HL-60/S4 (cell line): ENCODE measurements at regions not wholly inside any gene's neighbourhood (a gene's known extent, or its start where the extent isn't known, plus 50 kb on each side); places are given as distances from the start of the nearest gene placed in this dataset.

Experiments
- in situ Hi-C: fragments of 300-500 bp; cut with MboI; formaldehyde crosslinking; loops from 2 replicates; pipeline ENCODE4 v1.14.3; 2022; ENCODE audit warnings: low sequenced_read_pairs

DNA sequence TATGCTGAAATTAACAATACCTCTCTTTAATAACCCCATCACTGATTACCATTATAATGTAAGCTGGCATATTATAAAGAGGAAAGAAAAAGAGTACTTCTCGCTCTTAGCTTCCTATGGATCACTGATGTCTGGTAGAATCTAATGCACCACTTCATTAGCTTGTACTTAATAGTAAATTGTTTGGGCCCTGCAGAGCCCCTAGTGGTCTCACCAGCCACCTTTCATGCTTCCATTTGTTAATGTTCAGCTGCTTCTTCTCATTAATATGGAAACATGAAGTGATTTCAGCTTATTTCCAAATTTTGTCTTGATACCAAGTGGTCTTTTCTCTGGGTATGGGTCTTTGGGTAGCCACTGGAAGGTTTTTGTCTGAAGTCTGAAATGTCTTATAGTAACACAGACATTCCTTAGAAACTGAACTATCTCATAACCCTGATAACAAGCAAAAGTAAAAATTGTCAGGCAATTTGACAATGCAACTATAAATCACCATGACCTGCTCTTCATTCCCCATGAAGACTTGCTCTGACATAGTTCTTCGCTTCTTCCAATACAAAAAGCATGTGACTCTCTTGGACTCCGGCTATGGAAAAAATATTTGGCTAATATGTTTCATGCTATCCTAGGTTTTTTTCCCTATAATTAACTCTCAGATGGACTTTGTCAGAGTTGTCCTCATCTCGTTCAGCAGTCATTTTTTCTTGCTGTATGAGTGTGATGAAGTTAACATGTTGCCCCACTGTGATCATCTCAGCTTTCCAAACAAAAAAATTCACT lies 395.8 kb upstream of the MARCKS start:
- in situ Hi-C loops = no loop called here

DNA sequence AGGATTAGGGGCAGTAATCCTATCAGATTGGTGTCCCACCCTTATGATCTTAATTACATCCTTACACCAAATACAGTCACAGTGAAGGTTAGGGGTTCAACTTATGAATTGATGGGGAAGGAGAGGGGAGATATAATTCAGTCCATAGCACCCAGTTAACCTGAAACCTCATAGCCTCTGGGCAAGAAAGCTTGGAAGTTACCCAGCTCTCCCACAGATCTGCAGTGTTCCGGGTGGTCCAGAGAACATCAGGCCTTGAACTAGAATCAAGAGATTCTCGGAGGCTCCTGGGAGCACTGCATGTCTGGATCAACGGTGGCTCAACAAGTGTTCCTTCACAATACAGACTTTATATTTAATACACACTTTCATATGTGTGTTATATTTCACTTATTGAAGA lies 392.6 kb upstream of the MARCKS start:
- in situ Hi-C loops = no loop called here

DNA sequence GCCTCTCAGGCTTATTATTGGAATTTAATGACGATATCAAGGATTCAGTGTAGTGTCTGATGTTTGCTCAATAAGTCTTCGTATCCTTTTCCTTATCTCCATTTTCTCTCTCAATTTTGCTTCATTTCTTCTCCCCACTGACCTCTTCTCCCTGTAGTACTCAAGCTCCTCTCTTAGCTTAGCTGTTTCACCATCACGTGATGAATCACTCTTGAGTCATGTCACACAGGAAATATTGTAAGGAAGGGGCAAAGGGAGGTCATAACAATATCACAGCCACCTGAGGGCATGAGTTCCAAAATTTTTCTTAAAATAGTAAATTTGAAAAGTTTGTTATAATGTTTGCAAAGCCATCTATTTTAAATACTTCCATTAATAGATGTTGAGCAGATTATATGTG lies 392.2 kb upstream of the MARCKS start:
- in situ Hi-C loops = no loop called here

DNA sequence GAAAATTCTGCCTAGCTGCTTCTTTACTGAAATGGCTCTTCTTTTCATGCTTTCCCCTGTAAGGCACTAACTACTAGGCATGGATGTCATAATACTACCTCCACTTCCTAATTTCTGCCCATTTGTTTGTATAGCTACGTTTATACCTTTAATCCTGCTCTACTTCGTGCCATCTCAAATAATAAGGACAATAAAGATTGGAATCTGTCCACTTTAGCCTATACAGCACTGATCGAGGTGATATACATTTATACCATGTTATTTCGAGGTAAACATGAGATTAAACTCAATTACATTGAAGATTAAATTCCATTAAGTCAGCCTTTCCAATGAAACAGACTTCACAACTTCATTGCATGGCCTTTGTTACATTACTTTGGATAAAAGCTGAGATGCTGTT lies 390.6 kb upstream of the MARCKS start:
- in situ Hi-C loops = no loop called here

DNA sequence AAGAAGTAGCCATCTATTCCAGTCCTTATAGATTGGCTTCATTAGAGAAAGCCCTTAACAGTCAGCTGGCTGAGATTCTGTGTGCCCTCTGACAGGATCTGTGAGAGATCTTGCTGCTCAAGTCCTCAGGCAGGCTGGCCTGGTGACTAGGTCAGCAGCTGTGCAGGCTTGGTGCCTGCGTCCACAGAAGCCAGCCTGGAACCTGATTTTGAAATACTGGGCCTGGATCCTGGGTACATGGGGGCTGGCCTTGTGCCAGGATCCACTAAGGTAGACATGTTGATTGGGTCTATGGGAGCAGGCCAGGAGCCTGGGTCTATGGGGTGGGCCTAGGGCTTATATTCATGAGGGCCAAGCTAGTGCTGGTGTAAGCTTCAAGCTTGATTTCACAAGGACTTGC lies 381.8 kb upstream of the MARCKS start:
- in situ Hi-C loops = no loop called here

DNA sequence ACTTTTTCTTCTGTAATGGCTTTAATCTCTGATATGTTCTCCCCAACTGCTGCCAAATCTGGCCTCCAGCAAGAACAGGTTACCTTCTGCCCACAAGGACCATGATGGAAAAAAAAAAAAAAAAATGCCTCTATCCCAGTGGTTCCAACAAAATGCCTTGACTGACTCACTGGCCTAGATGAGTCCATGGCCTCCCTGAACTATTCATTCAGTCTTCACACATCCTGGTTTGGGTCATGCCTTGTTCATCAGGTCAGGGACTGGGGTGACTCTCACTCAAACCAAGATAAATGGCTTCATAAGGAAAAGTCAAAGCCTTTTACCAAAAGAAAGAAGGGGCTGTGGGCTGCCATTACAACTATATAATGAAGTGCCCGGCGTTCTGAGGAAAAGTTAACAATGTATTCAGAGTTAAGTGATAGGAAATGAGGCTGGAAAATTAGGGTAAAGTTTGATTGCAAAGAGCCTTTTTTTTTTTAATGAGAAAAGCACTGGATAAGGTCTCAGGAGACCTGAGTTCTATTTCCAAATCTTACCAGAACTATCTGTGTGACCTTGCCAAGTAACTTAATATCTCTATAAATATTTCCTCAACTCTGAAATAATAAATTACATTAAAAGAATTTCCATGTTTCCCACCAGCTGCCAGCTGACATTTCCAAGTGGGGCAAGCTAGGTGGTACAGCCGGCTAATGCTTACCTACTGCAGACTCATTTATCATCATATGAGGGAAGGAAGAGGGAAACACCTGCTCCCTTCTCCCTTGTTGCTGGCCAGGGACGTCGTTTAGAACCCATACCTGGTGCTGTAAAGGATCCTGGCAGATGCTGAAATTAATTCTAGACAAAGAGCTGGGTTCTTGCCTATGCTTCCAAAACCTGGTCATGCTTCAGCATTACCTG lies 380.0 kb upstream of the MARCKS start:
- in situ Hi-C loops = no loop called here

DNA sequence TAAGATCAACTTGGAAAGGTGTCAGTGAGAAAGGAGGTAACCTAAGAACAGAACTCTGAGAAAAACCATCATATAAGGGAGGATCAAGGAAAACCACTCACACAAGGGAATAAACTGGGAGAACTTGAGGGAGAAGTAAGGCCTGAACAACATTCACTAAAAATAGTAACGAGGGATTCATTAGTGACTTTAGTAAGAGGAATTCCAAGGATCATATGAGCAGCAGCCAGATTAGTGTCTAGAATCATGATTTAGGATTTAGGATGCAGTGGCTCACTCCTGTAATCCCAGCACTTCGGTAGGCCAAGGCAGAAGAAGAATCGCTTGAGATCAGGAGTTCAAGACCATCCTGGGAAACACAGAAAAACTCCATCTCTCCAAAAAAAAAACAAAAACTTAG lies 376.5 kb upstream of the MARCKS start:
- in situ Hi-C loops = no loop called here

DNA sequence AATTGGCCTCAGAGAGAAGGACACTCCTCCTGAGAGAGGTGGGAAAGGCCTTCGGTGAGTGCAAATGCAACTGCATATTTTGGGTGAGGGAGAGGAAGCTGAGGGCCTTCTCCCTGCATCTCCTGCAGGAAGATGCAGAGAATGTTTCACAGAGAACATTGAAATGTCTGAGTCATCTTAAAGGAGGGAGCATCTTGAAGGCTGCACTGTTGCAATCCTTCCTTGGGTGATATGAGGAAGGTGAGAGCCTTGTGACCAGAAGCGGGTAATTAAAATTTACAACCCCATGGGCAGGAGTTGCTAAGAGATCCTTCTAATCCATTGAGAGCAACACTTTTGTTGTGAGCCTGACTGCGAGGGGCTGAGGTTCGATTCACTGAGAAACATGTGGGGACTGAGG lies 375.7 kb upstream of the MARCKS start:
- in situ Hi-C loops = no loop called here

DNA sequence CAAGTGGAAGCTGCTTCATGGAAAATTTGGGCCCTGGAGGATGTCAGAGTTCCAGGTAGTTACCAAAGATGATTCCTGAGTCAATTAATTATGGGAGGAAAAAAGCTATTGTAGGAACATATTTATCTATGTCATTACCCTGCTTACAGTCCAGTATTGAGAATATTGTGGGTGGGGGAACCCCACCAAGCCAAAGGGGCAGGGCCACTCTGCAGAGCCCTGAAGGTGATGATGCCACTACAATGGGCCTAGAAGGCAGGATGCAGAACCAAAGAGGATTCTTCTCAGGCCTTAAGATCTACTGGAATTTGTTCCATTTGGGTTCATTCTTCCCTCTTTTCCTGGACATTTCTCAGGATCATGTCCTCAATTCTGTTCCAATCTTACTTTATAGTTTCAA lies 375.2 kb upstream of the MARCKS start:
- in situ Hi-C loops = no loop called here

DNA sequence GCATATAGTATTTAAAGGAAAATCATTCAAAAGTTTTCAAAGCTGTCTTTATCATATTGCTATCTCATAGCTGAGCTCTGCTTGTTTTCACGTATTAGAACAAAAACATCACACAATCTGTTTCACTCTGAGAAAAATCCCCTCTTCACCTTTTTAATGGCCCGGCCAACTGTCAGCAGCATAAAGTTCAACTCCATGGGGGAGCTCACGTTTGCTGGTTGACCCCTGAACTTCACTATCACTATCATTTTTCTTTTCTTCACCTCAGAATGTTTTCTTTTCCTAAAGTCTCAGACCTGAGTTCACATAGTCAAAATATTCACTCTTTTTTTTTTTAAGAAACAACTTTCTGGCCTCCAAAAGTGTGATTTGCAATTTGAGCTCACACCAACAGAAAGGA lies 374.4 kb upstream of the MARCKS start:
- in situ Hi-C loops = no loop called here

DNA sequence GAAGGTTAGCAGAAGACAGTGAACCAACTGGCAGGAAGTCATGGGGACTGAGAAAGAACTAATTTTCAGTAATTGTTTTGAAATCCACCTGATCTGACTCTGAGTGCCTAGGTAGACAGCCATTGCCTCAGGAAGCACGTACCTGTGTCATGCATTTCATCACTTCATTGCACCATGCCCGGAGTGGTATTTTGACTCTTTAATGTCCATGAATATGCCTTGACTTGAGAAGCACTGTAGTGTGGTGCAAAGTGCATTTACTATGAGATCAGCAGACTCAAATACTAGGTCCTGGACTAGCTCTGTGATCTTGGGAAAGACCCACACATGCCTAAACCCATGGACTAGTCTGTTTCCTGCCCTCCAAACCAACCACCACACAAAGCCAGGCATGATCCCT lies 370.9 kb upstream of the MARCKS start:
- in situ Hi-C loops = no loop called here

DNA sequence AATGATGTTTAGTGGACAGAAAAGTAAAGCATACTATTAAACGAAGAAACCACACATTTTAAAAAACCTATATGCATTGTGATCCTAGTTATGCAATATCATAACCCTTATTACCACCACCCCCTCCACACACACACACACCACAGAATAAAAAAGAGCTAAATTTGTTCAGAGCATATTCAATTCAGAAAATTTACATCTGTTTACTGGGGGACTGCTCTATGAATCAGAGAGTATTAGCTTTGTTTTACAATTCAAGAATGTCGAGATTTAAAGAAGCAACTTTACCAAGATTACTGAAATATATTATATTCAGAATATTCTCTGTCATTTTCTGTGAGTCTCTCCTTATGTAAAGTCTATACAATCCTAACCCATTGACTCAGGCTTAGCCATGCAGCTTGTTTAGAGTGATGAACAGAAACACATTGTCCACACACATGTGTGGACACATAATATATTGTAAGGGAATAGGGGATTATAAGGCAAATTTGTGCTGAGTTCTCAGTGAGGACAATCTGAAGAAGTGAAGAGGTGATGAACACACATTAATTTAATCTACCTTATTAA lies 369.6 kb upstream of the MARCKS start:
- in situ Hi-C loops = no loop called here

DNA sequence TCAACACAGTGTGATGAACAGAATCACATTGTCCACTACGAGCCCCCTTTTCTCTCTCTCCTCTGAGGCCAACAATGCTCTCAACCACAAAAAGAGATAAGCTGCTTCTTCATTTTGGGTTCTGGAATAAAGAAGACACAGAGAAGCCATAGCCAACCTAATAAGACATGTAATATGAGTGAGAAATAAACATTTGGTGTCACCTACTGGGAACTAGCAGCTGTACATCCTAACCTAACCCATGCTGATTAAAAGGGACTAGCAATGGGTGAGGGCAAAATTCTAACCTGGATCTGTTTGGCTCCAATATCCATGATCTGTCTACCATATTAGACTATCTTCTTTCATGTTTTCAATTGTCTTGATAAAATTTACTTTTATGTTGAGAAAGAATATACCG lies 369.1 kb upstream of the MARCKS start:
- in situ Hi-C loops = no loop called here

DNA sequence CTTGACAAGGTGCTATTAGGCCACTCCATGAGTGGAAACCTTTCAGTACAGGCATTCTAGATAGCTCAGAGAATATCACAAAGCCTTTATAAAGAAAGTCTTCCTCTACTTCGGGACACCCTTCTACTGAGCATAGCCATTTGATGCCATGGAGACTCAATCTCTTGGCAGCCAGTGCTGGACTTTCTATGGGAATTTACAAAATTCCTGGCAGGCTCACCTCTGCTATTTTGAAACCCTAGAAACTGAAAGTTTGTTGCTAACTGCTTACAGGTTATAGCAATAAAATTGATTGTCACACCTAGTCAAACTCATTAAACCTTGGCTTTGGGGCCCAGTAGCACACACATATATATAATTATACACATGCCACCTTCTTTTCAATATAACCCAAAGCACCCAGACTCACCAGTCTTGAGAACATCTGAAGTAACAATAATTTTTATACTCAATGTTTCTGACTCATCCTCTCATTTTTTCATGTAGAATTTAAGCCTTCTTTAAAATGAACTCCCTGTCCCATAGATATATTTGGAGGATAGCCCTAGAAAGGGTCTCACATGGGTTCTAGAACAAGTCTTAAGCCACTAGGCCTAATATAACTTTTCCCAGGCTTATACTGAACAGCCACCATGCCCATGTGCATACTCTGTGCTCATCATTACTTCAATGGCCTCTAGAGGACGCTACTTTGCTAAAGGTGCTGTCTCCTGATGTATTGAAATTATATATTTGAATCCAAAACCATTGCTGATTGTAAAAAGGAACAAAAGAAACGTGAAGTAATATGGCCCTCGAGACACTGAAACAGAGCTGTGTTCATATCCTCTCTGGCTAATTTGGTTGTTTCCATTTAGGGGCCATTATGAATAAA lies 368.1 kb upstream of the MARCKS start:
- in situ Hi-C loops = no loop called here

DNA sequence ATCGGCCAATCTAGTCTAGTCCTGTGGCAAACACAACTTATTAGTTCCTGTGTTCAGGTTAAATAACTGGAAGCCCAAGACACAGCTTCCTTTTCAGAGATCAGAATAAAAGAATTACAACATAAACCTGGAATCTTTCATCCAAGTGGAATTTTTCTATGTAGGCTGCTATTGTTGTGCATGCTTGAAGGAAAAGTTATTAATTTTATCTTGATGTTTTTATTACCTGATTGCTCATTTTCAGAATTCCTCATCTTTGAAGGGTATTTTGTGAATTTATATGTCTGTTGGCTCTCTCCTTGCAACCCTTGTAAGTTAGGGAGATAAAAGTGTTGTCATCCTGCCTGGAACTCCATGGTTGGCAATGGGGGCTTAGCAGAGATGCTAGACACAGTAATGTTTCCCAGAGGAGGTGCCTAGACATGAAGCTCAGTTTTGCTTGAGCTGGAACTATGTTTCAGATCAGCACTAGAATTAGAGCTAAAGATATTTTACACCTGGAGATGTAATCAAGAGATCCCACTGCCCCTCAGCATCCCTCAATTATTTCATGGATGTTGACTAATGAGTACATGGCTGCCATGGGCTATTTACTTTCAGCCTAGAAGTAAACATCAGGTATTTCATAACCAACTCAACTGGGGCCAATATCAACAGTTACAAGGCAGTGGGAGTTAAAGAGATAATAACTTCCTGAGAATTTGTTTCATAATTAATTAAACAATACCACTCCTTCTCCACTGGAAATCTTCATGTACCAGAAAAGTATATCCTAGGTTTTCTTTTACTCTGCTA lies 367.0 kb upstream of the MARCKS start:
- in situ Hi-C loops = no loop called here

DNA sequence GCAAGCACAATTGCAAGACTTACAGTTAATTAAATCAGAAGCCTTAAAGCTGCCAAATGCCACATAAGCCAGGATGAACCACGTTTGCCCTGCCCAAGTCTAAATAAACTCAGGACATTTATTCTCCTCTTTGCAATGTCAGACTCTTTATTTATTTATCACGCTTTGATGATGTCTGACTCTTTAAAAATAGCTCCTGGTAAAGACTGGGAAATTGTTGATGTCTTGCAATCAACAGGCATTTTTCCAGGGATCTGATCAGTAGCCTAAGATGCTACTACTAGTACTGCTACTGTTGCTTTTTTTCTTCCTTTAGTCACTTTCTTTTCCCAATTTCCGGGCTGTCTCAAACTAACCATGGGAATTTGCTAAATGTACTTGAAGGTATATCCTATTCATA lies 365.8 kb upstream of the MARCKS start:
- in situ Hi-C loops = no loop called here

DNA sequence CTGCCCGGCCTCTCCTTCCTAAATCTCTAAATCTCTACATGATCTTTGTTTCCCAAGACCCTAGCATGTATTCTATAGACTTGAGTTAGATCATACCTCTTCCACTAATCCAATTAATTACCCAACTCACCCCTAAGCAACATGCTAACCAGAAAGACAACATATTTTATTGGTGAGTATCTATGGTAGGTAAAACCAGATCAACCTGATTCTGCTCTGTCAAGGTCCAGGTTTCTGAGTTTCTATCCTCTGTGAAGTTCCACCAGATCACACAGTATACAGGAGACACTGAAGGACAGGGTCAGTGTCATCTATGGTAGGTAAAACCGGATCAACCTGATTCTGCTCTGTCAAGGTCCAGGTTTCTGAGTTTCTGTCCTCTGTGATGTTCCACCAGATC lies 363.2 kb upstream of the MARCKS start:
- in situ Hi-C loops = no loop called here

DNA sequence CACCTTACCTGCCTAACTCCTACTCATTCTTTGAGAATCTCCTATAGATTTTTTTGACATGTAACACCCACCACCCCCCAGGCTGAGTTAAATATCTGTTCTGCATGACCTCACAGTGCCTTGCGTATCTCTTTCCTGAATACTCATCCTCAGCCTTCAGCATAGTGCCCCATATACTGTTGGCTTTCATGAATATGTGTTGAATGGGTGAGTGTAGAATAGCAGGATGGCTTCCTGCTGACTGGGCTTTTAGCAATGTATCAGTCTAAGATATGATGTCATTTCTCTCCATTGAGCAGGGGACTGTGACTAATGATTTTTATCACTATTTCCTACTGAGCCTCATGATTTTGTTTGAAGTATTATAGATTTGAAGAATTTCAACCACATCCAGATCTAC lies 361.6 kb upstream of the MARCKS start:
- in situ Hi-C loops = no loop called here

DNA sequence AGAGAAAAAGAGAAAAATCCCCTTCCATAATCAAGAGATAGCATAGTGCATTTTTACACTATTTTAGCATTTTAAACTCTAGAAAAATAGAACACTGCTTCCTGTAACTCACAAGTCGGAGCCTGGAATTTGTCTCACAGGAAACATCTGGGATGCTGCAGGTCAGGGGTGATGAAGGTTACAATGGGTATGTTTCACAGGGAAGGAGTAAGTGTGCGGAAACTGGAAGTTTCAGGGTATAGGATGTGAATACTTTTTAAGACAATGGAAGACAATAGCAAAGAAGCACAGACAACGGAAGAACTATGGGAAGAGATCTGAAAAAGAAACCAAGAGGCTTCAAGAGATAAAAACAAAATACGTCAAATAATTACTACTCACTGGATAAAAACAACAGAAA lies 361.0 kb upstream of the MARCKS start:
- in situ Hi-C loops = no loop called here

DNA sequence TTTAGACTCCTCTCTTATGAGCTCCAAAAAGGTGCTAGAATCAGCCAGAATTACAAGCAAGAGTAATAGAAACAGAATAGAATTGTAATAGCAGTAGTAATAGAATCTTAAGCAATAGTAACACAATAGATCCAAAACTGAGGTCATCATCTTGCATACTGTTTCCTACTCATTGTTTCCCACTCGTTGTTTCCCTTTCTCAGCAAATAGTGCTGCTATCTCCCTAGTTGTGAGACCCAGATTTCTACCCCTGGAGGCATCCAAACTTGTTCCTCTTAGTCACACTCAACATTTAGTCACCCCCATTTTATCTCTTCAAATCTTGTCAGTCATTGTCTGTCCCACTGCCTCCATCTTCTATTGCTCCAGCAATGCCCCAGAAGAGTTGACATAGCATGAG lies 356.9 kb upstream of the MARCKS start:
- in situ Hi-C loops = no loop called here
